Peyer's patch (tissue), 4 donors: ENCODE measurements at regions not wholly inside any gene's neighbourhood (a gene's known extent, or its start where the extent isn't known, plus 50 kb on each side); places are given as distances from the start of the nearest gene placed in this dataset.
"Not testable (repeated sequence)": the region's sequence is repeated elsewhere in the genome, so short reads cannot be mapped to it uniquely, and the experiment has no call there.

Source experiments
- DNase-seq, 3 donors: peaks; one replicate each; pipeline ENCODE4 v3.0.0-alpha.2; 2017 to 2019
- H3K27ac ChIP-seq, 4 donors: fragments of 200-600 bp; sonication (generic); one replicate each; pipeline ENCODE4 v1.5.1; 2016 to 2019
- H3K27me3 ChIP-seq, 2 donors: fragments of 200-600 bp; sonication (generic); one replicate each; pipeline ENCODE4 v1.5.1; 2019
- H3K36me3 ChIP-seq, 3 donors: fragments of 200-600 bp; sonication (generic); one replicate each; pipeline ENCODE4 v1.5.1; 2016 to 2019
- H3K4me1 ChIP-seq, 4 donors: fragments of 200-600 bp; sonication (generic); one replicate each; pipeline ENCODE4 v1.5.1; 2016 to 2019
- H3K4me3 ChIP-seq, 4 donors: fragments of 200-600 bp; sonication (generic); 1 replicate in 3 of 4; 2 replicates in 1 of 4; pipeline ENCODE4 v1.5.1; 2016 to 2019; ENCODE audit warnings: mild to moderate bottlenecking in 1 of 4
- H3K9me3 ChIP-seq, 4 donors: fragments of 200-600 bp; sonication (generic); one replicate each; pipeline ENCODE4 v1.5.1; 2016 to 2019; ENCODE audit warnings: mild to moderate bottlenecking in 1 of 4
- POLR2A ChIP-seq, 2 donors: fragments of 450-650 bp; IDR thresholded peaks; one replicate each; pipeline ENCODE4 v1.5.1; 2017; ENCODE audit warnings: antibody characterized with exemption in 2 of 2, mild to moderate bottlenecking in 2 of 2, moderate library complexity in 2 of 2
- TF ChIP-seq, protein P1 (sequence below), 6 experiments: fragments of 450-650 bp in 4 of 6; fragments of 200-600 bp in 2 of 6; sonication (generic) in 1 of 6; IDR thresholded peaks; one replicate each; pipeline ENCODE4 v1.5.1; 2017 to 2019; ENCODE audit warnings: antibody characterized with exemption in 6 of 6, mild to moderate bottlenecking in 3 of 6, moderate library complexity in 1 of 6

DNA sequence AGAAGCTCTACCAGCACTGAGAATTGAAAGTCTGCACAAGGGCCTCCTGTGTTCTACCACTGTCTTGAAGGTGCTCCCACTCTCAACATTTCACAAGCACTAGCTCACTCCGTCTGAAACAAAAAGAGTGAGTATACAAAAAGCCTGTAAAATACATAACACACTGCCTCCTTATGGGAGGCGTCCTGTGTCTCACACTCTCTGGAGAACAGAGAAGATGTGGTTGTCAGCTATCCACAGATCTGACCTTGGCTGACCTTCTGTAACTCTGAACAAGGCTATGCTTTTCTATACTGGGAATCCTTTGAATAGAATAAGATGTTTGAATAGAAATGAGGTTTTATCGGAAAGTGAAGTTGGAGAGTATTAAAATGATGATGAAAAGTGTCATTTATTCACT is 171.3 kb upstream of the TMEM45B start:
- TF ChIP-seq POLR2A (IDR thresholded peaks at IDR 0.05) = no peak
- TF ChIP-seq, protein P1, sequence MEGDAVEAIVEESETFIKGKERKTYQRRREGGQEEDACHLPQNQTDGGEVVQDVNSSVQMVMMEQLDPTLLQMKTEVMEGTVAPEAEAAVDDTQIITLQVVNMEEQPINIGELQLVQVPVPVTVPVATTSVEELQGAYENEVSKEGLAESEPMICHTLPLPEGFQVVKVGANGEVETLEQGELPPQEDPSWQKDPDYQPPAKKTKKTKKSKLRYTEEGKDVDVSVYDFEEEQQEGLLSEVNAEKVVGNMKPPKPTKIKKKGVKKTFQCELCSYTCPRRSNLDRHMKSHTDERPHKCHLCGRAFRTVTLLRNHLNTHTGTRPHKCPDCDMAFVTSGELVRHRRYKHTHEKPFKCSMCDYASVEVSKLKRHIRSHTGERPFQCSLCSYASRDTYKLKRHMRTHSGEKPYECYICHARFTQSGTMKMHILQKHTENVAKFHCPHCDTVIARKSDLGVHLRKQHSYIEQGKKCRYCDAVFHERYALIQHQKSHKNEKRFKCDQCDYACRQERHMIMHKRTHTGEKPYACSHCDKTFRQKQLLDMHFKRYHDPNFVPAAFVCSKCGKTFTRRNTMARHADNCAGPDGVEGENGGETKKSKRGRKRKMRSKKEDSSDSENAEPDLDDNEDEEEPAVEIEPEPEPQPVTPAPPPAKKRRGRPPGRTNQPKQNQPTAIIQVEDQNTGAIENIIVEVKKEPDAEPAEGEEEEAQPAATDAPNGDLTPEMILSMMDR (IDR thresholded peaks at IDR 0.05) = no peak
- H3K9me3 ChIP-seq = no peaks in the 10 kb centered on the region
- no peak overlapping the region for H3K27ac ChIP-seq
- no peaks in the 10 kb centered on the region for H3K36me3 ChIP-seq
- no peaks in the 10 kb centered on the region for H3K4me1 ChIP-seq
- H3K27me3 ChIP-seq = no peaks in the 10 kb centered on the region
- H3K4me3 ChIP-seq = no peak overlapping the region
- DNase-seq = no peak

DNA sequence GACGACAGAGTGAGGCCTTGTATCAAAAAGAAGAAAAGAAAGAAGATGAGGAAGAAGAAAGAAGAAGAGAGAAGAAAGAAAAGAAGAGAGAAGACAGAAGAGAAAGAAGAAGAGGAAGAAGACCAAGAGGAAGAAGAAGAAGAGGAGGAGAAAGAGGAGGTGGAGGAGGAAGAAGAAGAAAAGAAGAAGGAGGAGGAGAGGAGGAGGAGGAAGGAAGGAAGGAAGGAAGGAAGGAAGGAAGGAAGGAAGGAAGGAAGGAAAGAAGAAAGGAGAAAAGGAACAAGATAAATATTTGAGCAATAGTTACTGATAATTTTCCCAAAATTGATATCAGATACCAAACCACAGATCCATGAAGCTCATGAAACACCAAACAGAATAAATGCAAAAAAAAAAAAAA is 169.7 kb upstream of the TMEM45B start:
- no peaks in the 10 kb centered on the region for H3K36me3 ChIP-seq
- TF ChIP-seq, protein P1 (IDR thresholded peaks at IDR 0.05) = no peak
- no peak for TF ChIP-seq POLR2A (IDR thresholded peaks at IDR 0.05)
- DNase-seq = no peak
- no peaks in the 10 kb centered on the region for H3K9me3 ChIP-seq
- no peak overlapping the region for H3K4me3 ChIP-seq
- H3K27ac ChIP-seq = no peak overlapping the region
- no peaks in the 10 kb centered on the region for H3K4me1 ChIP-seq
- no peaks in the 10 kb centered on the region for H3K27me3 ChIP-seq

DNA sequence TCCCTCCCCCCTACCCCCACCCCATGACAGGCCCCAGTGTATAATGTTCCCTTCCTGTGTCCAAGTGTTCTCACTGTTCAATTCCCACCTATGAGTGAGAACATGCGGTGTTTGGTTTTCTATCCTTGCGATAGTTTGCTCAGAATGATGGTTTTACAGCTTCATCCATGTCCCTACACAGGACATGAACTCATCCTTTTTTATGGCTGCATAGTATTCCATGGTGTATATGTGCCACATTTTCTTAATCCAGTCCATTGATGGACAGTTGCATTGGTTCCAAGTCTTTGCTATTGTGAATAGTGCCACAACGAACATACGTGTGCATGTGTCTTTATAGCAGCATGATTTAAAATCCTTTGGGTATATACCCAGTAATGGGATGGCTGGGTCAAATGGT is 165.6 kb upstream of the TMEM45B start:
- H3K9me3 ChIP-seq = peaks cover 0 to 15% (median 2%) of the 10 kb centered on the region in 4 donors
- H3K4me1 ChIP-seq, H3K36me3 ChIP-seq, H3K27me3 ChIP-seq, H3K27ac ChIP-seq, DNase-seq, H3K4me3 ChIP-seq: not testable (repeated sequence)

DNA sequence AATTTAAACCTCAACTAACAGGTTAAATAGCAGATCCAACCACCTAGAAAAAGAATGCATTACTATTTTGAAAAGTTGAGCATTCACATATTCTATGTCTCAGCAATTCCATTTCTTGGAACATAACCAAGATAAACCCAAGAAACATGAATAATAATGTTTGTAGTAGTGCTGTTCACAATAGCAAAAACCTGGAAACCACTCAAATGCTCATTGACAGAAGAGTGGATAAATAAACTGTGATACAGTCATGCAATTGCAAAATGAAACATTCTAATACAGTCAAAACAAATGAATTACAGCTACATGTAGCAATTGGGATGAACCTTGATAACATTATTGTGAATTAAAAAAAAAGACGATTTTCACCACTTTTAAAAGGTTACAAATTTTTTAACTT is 162.8 kb upstream of the TMEM45B start:
- no peak overlapping the region for H3K27ac ChIP-seq
- no peaks in the 10 kb centered on the region for H3K4me1 ChIP-seq
- no peak for TF ChIP-seq POLR2A (IDR thresholded peaks at IDR 0.05)
- TF ChIP-seq, protein P1 (IDR thresholded peaks at IDR 0.05) = no peak
- no peaks in the 10 kb centered on the region for H3K36me3 ChIP-seq
- DNase-seq = no peak
- peaks cover 0 to 19% (median 2%) of the 10 kb centered on the region in 4 donors for H3K9me3 ChIP-seq
- no peaks in the 10 kb centered on the region for H3K27me3 ChIP-seq
- H3K4me3 ChIP-seq = no peak overlapping the region

DNA sequence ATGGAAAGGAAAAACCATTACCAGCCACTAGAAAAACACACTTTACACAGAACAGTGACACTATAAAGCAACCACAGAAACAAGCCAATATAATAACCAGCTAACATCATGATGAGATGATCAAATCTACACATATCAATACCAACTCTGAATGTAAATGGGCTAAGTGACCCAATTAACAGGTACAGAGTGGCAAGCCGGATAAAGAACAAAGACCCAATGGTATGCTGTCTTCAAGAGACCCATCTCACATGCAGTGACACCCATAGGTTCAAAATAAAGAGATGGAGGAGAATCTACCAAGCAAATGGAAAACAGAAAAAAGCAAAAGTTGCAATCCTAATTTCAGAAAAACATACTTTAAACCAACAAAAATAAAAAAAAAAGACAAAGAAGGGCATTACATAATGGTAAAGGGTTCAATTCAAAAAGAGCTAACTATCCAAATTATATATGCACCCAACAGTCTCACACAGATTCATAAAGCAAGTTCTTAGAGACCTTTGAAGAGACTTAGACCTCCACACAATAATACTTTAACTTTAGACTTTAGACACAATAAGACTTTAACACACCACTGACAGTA is 160.3 kb upstream of the TMEM45B start:
- DNase-seq = no peak
- TF ChIP-seq, protein P1 (IDR thresholded peaks at IDR 0.05) = no peak
- TF ChIP-seq POLR2A (IDR thresholded peaks at IDR 0.05) = no peak
- Histone ChIP-seq H3K27me3 (no peaks in the 10 kb centered on the region), H3K4me1 (no peaks in the 10 kb centered on the region), H3K4me3 (no peak overlapping the region), H3K9me3 (peaks cover 0 to 19% (median 2%) of the 10 kb centered on the region in 4 donors), H3K27ac (no peak overlapping the region), H3K36me3 (no peaks in the 10 kb centered on the region)

DNA sequence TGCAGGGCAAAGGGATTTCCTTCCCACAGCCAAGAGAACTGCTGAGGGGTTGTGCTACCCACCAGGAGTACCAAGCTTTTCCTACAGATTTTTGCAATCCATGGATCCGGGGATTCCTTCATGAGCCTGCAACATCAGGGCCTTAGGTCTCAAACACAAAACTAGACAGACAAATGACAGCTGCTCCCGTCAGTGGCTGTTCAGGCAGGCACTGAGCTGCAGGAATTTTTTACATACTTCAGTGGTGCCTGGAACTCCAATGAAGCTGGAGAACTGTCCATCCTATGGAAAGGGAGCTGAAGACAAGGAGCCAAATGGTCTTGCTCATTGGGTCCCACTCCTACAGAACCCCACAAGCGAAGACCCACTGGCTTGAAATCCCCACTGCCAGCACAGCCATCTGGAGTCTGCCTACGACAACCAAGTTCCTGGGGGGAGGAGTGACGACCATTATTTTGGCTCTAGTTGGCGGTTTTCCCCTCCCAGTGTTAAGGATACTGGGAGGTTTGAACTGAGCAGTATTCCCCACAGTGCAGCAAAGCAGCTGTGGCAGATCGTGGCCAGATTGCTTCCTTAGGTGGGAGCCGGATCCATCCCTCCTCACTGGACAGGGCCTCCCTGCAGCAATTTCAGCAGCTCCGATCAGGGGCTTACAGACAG is 157.7 kb upstream of the TMEM45B start:
- Histone ChIP-seq H3K27ac (no peak overlapping the region), H3K4me3 (no peak overlapping the region), H3K9me3 (peaks cover 0 to 15% (median 2%) of the 10 kb centered on the region in 4 donors), H3K36me3 (no peaks in the 10 kb centered on the region), H3K27me3 (no peaks in the 10 kb centered on the region), H3K4me1 (no peaks in the 10 kb centered on the region)
- TF ChIP-seq, protein P1 (IDR thresholded peaks at IDR 0.05) = no peak
- TF ChIP-seq POLR2A (IDR thresholded peaks at IDR 0.05) = no peak
- DNase-seq = no peak
